A549 (cell line): ENCODE measurements at regions not wholly inside any gene's neighbourhood (a gene's known extent, or its start where the extent isn't known, plus 50 kb on each side); places are given as distances from the start of the nearest gene placed in this dataset.
"Not testable (repeated sequence)": the region's sequence is repeated elsewhere in the genome, so short reads cannot be mapped to it uniquely, and the experiment has no call there.

Source experiments
- ATAC-seq, 2 experiments: fragments of 200-7000 bp in 1 of 2; fragments of >200 bp in 1 of 2; cut with Nextera tagmentation in 1 of 2; cut with Tn5 transposase in 1 of 2; 3 replicates each; pipeline versions ENCODE4 v1.8.0 to v1.9.1; 2018 to 2020; ENCODE audit warnings: mild to moderate bottlenecking in 1 of 2, moderate library complexity in 1 of 2
- CTCF ChIA-PET: fragments of 300-600 bp; sonication (Branson Sonifier 250); formaldehyde crosslinking; extraction: SDS; loops from one replicate; lab custom pipeline; 2021; ENCODE audit warnings: antibody characterized with exemption, inconsistent platforms; lab: Yijun Ruan, JAX
- POLR2A ChIA-PET: fragments of 350-600 bp; formaldehyde crosslinking; extraction: SDS; loops from one replicate; lab custom pipeline; 2021; ENCODE audit warnings: antibody characterized with exemption, inconsistent platforms; lab: Yijun Ruan, JAX
- DNase-seq, 2 experiments: peaks; one replicate each; pipeline versions ENCODE4 v3.0.0 to v3.0.0-alpha.2; 2011 to 2016; ENCODE audit warnings: low read depth in 1 of 2, low spot score in 1 of 2
- FAIRE-seq: peaks from 2 replicates; lab custom pipeline; 2011; peaks lifted over from hg19 to GRCh38; lab: Jason Lieb, UNC
- H3K27ac ChIP-seq, 2 experiments: fragments of >200 bp; sonication (Bioruptor Twin); formaldehyde crosslinking; 3 replicates each; pipeline ENCODE4 v1.5.1; 2016 to 2017
- H3K4me1 ChIP-seq: fragments of >200 bp; sonication (Bioruptor Twin); formaldehyde crosslinking; 3 replicates; pipeline ENCODE4 v1.6.1; 2016
- H3K4me2 ChIP-seq: fragments of >200 bp; sonication (Bioruptor Twin); formaldehyde crosslinking; 3 replicates; pipeline ENCODE4 v1.6.1; 2016
- H3K4me3 ChIP-seq: fragments of >200 bp; sonication (Bioruptor Twin); formaldehyde crosslinking; 3 replicates; pipeline ENCODE4 v1.5.1; 2016
- H3K9me3 ChIP-seq: fragments of >200 bp; sonication (Bioruptor Twin); formaldehyde crosslinking; 3 replicates; pipeline ENCODE4 v1.6.1; 2016
- BHLHE40 ChIP-seq: IDR thresholded peaks from 2 replicates; pipeline ENCODE4 v1.6.1; 2012; ENCODE audit warnings: low read depth, low read length, inconsistent platforms
- CBX8 ChIP-seq: fragments of 200-600 bp; sonication (generic); IDR thresholded peaks from 2 replicates; pipeline ENCODE4 v1.6.1; 2016
- ELK1 ChIP-seq: fragments of 150-350 bp; IDR thresholded peaks from 2 replicates; pipeline ENCODE4 v1.6.1; 2014; ENCODE audit warnings: low read depth, mild to moderate bottlenecking, low read length
- EP300 ChIP-seq, 2 experiments: fragments of >200 bp; sonication (Bioruptor Twin); formaldehyde crosslinking; IDR thresholded peaks; 2 replicates in 1 of 2; 3 replicates in 1 of 2; pipeline ENCODE4 v1.6.1; 2016 to 2017
- ESRRA ChIP-seq: fragments of 150-350 bp; IDR thresholded peaks from 2 replicates; pipeline ENCODE4 v1.6.1; 2014; ENCODE audit warnings: mild to moderate bottlenecking, low read length, borderline replicate concordance
- FOSL2 ChIP-seq, 2 experiments: fragments of 450-650 bp in 1 of 2; fragments of >200 bp in 1 of 2; sonication (Bioruptor Twin) in 1 of 2; formaldehyde crosslinking; IDR thresholded peaks; 2 replicates each; pipeline versions ENCODE4 v1.5.0 to v1.6.1; 2016 to 2020; ENCODE audit warnings: mild to moderate bottlenecking in 1 of 2, moderate library complexity in 1 of 2
- HDAC2 ChIP-seq: fragments of 200-600 bp; sonication (generic); IDR thresholded peaks from 2 replicates; pipeline ENCODE4 v1.6.1; 2016
- HES2 ChIP-seq: fragments of >200 bp; sonication (Bioruptor Twin); formaldehyde crosslinking; IDR thresholded peaks from 2 replicates; pipeline ENCODE4 v1.6.1; 2016
- HEYL ChIP-seq: fragments of 250-450 bp; sonication (Bioruptor Pico); IDR thresholded peaks from 2 replicates; pipeline ENCODE4 v1.8.0; 2021; ENCODE audit warnings: mild to moderate bottlenecking, moderate library complexity
- HOXA7 ChIP-seq: fragments of 250-450 bp; sonication (Bioruptor Pico); IDR thresholded peaks from 2 replicates; pipeline ENCODE4 v1.5.0; 2020; ENCODE audit warnings: mild to moderate bottlenecking, moderate library complexity
- JUN ChIP-seq, 2 experiments: fragments of >200 bp; sonication (Bioruptor Twin); formaldehyde crosslinking; IDR thresholded peaks; 2 replicates in 1 of 2; 3 replicates in 1 of 2; pipeline ENCODE4 v1.6.1; 2016 to 2017
- KDM1A ChIP-seq: fragments of 200-600 bp; sonication (generic); IDR thresholded peaks from 2 replicates; pipeline ENCODE4 v1.6.1; 2016; ENCODE audit warnings: low read depth, mild to moderate bottlenecking
- KDM5A ChIP-seq: fragments of 200-600 bp; sonication (generic); IDR thresholded peaks from 2 replicates; pipeline ENCODE4 v1.6.1; 2016; ENCODE audit warnings: antibody characterized with exemption, mild to moderate bottlenecking
- MAFK ChIP-seq: fragments of 450-650 bp; IDR thresholded peaks from 2 replicates; pipeline ENCODE4 v1.6.1; 2014; ENCODE audit not compliant: partially characterized antibody
- PHF8 ChIP-seq: fragments of 200-600 bp; sonication (generic); IDR thresholded peaks from 2 replicates; pipeline ENCODE4 v1.6.1; 2016; ENCODE audit warnings: low read depth, mild to moderate bottlenecking, antibody characterized with exemption, moderate library complexity, borderline replicate concordance
- POLR2A ChIP-seq: IDR thresholded peaks from 2 replicates; pipeline ENCODE4 v1.6.1; 2012; ENCODE audit warnings: mild to moderate bottlenecking, low read length
- RCOR1 ChIP-seq: fragments of 150-350 bp; IDR thresholded peaks from 2 replicates; pipeline ENCODE4 v1.6.1; 2014; ENCODE audit warnings: antibody characterized with exemption, low read length, low read depth
- REST ChIP-seq: fragments of 200-600 bp; sonication (generic); IDR thresholded peaks from 2 replicates; pipeline ENCODE4 v1.6.1; 2016; ENCODE audit warnings: antibody characterized with exemption, mild to moderate bottlenecking, moderate library complexity
- SREBF2 ChIP-seq: fragments of 450-650 bp; IDR thresholded peaks from 2 replicates; pipeline ENCODE4 v1.6.1; 2014; ENCODE audit warnings: mild to moderate bottlenecking, moderate library complexity
- TFCP2L1 ChIP-seq: fragments of 250-450 bp; sonication (Bioruptor Pico); IDR thresholded peaks from 2 replicates; pipeline ENCODE4 v1.5.0; 2021; ENCODE audit warnings: mild to moderate bottlenecking
- TP53 ChIP-seq: fragments of 250-450 bp; sonication (Bioruptor Pico); IDR thresholded peaks from 2 replicates; pipeline ENCODE4 v1.5.0; 2021; ENCODE audit warnings: mild to moderate bottlenecking, moderate library complexity
- USF2 ChIP-seq: fragments of 450-650 bp; IDR thresholded peaks from 2 replicates; pipeline ENCODE4 v1.6.1; 2014; ENCODE audit warnings: antibody characterized with exemption
- ZC3H11A ChIP-seq: fragments of 450-650 bp; IDR thresholded peaks from 2 replicates; pipeline ENCODE4 v1.6.1; 2014; ENCODE audit warnings: antibody characterized with exemption, mild to moderate bottlenecking
- WGBS: methylation state at CpG from one replicate; pipeline ENCODE4 v1.1.6; 2017; ENCODE audit errors: missing lambda C conversion rate; 5-methylcytosine and 5-hydroxymethylcytosine counted together

- ChIA-PET POLR2A (no interaction called here), CTCF (no interaction called here)
- no peak for TF ChIP-seq EP300 (IDR thresholded peaks at IDR 0.05)
- no peak for TF ChIP-seq JUN (IDR thresholded peaks at IDR 0.05)
- TF ChIP-seq ELK1: no peak
- no peak for TF ChIP-seq TP53
- TF ChIP-seq RCOR1: no peak
- no peak for TF ChIP-seq SREBF2
- TF ChIP-seq KDM5A: no peak
- TF ChIP-seq KDM1A: no peak
- TF ChIP-seq TFCP2L1: no peak
- no peak for TF ChIP-seq HEYL (CRISPR knock-in tag)
- H3K9me3 ChIP-seq: no peaks in the 10 kb centered on the region
- FAIRE-seq: no peak
- no peaks in the 10 kb centered on the region for H3K4me1 ChIP-seq
- no peak overlapping the region for H3K4me2 ChIP-seq
- no peak for ATAC-seq
- no peak overlapping the region for H3K27ac ChIP-seq
- H3K4me3 ChIP-seq: no peak overlapping the region
- no peak for DNase-seq
These were observed 928.7 kb downstream of the DIPK2A start for GRCh38 chr3:144900366-144900765.

GRCh38 chr3:144907581-144907980 is 936.0 kb downstream of the DIPK2A start:
- FAIRE-seq, H3K4me1 ChIP-seq, H3K9me3 ChIP-seq, ATAC-seq, POLR2A ChIA-PET, H3K27ac ChIP-seq, CTCF ChIA-PET, DNase-seq, H3K4me3 ChIP-seq, H3K4me2 ChIP-seq: not testable (repeated sequence)
- 14% methylated on average over 3 of the region's 3 CpGs for WGBS

GRCh38 chr3:144912968-144913367 is 941.3 kb downstream of the DIPK2A start:
- DNase-seq: no peak
- ChIA-PET CTCF (no interaction called here), POLR2A (no interaction called here)
- no peak overlapping the region for H3K4me2 ChIP-seq
- no peak for FAIRE-seq
- no peak overlapping the region for H3K27ac ChIP-seq
- 22% methylated on average over 7 of the region's 7 CpGs for WGBS
- H3K4me3 ChIP-seq: no peak overlapping the region
- no peak for ATAC-seq
- no peaks in the 10 kb centered on the region; the same call in 2 of the 3 replicates for H3K9me3 ChIP-seq
- no peaks in the 10 kb centered on the region for H3K4me1 ChIP-seq
- TF ChIP-seq ZC3H11A: no peak
- TF ChIP-seq HOXA7 (CRISPR knock-in tag): no peak
- no peak for TF ChIP-seq USF2
- no peak for TF ChIP-seq HES2
- no peak for TF ChIP-seq TFCP2L1
- TF ChIP-seq ESRRA: no peak
- no peak for TF ChIP-seq PHF8
- TF ChIP-seq, all 56 proteins: peak for 0

GRCh38 chr3:144915202-144915601 is 943.6 kb downstream of the DIPK2A start:
- POLR2A ChIA-PET: no interaction called here
- CTCF ChIA-PET: no interaction called here
- Histone ChIP-seq H3K4me3 (no peak overlapping the region), H3K4me1 (no peaks in the 10 kb centered on the region), H3K4me2 (no peak overlapping the region), H3K27ac (no peak overlapping the region), H3K9me3 (no peaks in the 10 kb centered on the region)
- no peak for ATAC-seq
- FAIRE-seq: no peak
- TF ChIP-seq REST (no peak), MAFK (no peak), POLR2A (no peak), FOSL2 (IDR thresholded peaks at IDR 0.05) (no peak), FOSL2 (CRISPR knock-in tag; IDR thresholded peaks at IDR 0.05) (no peak), HDAC2 (no peak), CBX8 (no peak), HEYL (CRISPR knock-in tag) (no peak), HOXA7 (CRISPR knock-in tag) (no peak), BHLHE40 (no peak), JUN (IDR thresholded peaks at IDR 0.05) (no peak)
- DNase-seq: no peak
- WGBS: 37% methylated on average over 5 of the region's 5 CpGs
